ENCODE measurements at regions not wholly inside any gene's neighbourhood (a gene's known extent, or its start where the extent isn't known, plus 50 kb on each side); places are given as distances from the start of the nearest gene placed in this dataset.

DNA sequence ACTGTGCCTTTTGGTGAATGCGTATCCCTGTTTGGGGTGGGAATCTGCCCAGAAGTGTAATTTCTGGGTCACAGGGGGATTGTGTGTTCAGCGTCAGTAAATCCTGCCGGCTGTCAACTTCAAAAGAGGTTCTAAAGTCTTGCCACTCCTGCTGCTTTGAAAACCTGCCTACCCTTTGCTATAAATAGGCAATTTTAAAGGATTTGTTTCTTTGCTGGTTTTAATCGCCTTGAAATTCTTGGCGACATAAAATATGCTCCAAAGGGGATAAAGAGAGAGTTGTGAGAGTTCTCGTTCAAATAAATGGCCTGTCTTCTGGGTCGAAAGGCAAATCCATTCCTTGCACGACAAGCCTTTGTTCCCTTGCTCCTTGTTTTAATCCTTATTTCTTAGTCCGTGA is 143.4 kb downstream of the IRF8 start:
- DNase-seq = no peak

DNA sequence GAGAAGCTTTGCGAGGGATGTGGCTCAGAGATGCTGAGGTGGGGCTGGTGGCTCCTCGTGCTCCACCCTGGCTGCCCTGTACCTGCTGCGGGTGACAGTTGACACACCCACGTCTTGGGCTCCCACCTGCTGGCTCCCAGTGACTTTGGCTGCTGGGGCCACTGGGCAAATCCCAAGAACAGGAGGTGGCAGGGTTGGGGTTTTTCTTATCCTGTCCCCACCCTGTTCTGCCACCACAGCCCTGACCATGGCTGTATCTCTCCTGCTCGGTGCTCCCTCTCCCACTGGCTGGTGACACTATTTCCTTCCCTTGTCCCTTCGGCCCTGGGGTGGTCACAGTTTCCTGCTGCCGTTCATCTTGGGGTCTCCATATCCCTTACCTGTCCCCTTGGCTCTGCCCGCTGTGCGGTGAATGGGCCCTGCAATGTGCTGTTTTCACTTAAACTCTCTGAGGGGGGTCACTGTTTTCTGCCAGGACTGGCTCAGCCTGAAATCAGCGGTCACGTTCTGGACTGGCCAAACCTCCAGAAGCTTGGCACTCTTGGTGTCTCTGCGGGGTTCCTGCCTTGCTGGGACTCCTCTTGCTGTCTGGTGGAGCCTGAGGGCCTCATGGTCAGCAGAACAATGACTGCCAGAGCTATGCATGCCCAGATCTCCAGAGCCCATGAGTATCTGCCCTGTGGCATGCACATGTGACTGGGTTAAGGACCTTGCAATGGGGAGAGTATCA is 144.2 kb downstream of the IRF8 start:
- no peak for DNase-seq

DNA sequence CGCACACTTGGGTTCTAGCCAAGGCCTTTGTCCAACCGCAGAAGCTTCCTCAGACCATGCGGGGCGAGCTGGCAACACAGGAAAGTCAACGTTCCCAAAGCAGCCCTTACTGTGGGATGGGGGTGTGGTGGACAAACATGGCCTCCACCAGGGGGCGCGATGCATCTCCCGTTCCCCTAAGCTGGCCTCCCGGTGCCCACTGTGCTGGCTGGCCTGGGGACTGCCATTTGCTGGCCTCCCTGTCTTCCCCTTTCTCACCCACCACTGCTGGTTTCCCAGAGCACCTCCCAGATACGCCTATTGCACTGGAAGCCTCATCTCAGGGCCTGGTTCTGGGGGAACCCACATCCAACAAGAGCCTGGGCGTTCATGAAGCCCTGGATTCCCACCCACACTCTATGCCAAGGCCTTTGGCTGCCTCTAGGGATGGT is 145.3 kb downstream of the IRF8 start:
- DNase-seq = peak; percentile 35

DNA sequence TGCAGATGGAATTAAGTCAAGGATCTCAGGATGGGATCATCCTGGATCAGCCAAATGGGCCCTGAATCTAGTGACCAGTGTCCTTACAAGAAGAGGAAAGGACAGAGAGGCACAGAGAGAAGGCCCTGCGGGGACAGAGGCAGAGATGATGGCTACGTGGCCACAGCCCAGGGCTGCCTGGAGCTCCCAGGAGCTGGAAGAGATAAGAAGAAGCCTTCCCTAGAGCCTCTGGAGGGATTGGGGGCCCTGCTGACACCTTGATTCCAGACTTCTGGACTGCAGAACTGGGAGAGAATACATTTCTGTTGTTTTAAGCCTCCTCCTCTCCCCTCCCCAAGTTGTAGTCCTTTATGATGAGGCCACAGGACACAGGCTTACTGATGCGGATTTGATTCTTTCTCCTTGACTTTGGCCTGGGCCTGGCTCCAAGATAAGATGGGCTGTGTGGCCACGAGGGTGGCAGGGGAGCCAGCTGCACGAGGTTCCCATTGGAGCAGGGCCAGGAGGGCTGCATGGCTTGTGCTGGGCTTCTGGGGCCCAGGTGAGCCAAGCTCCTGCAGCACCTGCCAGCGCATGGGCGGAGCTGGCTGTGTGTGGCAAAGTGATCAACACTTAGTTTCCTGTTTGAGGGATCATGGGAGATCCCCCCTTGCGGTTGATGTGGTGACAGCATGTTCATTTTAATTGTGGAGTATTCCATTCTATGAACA is 146.1 kb downstream of the IRF8 start:
- DNase-seq = no peak

DNA sequence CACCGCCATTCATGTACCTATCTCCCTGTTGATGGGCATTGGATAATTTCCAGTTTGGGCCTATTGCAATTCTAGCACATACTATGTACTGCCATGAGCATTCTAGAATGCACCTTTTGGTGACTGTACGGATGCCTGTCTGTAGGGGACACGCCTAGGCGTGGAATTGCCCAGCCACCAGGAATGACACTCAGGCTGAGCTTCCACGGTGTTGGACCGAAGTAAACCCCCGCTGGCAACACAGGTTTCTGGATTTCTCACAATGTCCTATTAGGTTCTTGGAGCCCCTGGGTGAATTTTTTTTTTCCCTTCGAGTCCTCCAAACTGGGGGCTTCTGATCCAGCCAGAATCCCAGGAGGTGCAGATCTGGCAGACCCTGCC is 146.6 kb downstream of the IRF8 start:
- DNase-seq = no peak

DNA sequence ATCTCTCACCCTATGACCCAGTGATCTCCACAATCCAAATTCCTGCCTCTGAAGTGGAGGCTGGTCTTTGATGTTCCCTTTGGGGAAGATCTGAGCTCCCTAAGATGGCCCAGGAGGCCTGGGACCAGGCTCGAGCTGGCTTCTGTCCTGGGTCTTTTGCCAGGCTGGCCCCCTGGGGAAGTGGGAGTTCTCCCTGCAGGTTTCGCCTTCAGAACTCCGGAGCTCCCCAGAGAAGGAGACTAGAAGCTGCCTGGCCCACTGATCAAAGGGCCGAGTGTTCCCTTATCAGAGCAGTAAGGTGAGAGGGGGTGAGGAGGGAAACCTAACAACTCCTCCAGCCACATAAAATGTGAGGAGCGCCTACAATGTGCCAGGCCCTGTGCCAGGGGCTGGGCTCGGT is 147.1 kb downstream of the IRF8 start:
- no peak for DNase-seq

DNA sequence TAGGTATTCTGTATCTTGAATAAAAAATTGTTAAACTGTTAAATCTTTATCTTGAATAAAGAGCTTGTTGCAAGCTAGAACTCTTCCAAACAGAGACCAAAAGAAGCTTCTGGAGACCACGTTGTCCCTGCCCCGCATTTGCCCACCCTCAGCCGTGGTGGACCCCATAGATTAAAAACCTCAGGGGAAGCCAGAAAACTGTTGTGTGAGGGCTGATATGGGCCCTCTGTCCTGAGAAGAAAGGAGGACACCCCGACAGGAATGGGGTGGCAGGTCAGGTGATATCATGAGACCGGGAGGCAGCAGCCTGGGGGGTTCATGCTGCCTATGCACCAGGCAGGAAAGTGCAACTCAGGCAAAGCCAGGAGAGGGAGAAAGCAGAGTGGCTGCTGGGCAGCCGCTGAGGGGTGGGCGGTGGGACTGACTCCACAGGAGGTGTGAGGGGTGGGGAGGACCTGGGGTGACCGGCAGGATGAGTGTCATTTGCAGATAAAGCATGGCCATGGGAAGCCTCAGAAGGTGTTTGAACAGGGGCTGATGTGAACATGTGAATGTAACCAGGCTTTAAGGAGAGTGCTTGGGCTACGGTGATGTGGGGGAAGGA is 147.8 kb downstream of the IRF8 start:
- DNase-seq = no peak

DNA sequence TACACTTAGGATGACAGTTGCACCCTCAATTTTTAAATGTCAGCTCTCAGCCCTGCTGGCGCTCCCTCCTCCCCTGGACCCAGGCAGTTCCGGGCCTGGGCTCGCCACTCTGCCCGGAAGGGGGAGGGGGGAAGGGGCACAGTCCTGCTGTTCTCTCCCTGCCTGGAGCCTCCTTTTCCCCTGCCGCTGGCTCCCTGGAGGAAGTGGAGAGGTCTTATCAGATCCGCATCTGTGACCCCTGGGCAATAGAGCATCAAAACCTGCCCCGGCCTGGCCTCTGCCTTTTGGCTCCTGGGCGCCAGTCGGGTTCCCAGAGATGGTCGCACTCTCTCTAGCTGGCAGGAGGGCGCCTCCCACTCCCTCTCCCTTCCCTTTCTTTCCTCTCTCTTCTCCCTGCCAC is 149.3 kb downstream of the IRF8 start:
- DNase-seq = no peak

DNA sequence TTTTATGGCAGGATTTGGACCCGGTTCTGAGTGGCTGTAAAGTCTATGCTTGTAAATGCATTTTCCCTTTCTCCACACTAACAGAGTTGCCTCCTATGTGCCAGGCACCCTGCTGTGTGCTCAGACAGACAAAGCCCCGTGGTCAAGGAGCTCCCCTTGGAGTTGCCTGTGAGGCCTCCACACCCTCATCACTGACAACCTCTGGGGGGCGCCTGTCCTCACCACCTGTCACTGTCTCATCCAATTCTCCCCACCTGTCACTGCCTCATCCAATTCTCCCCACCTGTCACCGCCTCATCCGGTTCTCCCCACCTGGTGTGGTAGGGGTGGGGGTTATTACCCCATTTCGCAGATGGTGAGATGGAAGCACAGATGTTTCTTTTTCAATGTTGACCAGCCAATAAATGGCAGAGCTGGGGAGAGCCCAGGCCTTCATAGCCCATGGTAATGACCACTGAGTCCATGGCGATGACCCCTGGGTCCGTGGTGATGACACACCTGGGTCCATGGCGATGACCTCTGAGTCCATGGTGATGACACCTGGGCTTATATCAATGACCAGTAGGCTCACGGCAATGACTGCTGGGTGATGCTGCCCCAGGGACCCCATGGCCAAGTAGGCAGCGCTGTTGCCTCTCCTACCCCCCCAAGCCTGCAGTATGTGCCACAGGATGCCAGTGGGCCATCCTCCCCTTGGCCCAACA is 150.1 kb downstream of the IRF8 start:
- no peak for DNase-seq

DNA sequence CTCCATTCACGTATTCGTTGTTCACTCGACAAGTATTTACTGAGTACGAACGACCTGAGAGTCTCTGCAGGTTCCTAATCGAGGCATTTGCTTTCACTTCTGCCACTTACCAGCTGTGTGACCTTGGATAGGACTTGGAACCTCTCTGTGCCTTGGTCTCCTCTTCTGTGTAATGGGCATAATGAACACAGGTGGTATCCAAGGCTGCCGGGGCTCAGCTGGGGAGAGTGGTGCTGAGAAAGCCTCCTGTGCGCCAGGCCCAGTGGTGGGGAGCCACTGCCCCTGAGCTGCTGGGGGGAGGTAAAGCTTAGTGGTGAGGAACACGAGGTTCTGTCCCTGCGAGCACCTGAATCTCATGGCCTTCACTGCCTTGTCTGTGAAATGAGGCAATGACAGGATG is 150.7 kb downstream of the IRF8 start:
- no peak for DNase-seq

DNA sequence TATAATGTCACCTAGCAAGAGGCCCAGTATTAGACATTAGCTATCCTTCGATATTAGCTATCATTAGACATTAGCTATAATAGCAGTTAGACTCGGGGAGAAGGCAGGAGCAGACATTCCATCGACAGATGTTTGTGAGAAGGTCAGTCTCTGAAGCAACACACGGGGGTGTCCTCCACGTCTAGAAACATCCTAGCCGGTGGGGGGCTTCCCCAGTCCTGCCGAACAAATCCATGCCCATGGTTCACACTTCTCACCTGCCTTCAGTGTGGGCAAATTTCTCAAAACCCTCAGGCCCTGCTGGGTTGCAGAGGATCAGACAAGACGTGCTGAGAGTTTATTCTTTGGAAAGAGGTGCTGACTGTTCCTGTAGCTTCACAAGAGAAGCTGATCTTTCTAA is 151.1 kb downstream of the IRF8 start:
- no peak for DNase-seq

DNA sequence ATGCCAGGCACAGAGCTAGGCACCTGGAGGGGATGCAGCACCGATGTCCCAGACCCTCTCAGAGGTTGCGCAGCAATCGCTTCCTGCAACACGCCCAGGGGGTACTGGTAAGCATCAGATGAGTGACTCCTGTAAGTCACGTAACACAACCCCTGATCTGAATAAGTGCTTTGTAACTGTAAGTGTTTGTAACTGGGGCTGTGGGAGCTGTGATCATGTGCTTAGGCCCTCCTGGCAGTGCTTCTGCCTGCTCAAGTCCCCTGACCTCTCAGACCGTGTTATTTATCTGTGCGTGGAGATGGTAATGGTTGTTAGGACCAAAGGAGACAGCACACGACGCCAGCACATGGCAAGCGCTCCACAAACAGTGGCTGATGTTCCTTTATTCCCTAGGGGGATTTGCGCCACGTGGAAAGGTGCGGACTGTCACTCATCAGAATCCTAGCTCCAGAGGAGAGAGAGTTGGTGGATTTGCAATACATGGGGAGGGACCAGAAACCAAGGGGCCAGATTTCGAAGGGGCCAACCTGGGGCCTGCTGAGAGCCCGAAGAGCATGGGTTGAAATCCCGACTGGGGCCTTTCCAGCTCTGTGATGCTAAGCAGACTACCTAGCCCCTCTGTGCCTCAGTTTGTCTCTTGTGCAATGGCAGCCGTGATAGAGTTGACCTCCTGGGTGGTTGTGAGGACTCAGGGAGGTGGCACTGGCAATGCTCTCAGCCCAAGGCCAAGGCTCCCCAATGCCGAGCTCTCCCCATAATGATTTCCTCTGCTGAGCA is 151.8 kb downstream of the IRF8 start:
- DNase-seq = no peak

DNA sequence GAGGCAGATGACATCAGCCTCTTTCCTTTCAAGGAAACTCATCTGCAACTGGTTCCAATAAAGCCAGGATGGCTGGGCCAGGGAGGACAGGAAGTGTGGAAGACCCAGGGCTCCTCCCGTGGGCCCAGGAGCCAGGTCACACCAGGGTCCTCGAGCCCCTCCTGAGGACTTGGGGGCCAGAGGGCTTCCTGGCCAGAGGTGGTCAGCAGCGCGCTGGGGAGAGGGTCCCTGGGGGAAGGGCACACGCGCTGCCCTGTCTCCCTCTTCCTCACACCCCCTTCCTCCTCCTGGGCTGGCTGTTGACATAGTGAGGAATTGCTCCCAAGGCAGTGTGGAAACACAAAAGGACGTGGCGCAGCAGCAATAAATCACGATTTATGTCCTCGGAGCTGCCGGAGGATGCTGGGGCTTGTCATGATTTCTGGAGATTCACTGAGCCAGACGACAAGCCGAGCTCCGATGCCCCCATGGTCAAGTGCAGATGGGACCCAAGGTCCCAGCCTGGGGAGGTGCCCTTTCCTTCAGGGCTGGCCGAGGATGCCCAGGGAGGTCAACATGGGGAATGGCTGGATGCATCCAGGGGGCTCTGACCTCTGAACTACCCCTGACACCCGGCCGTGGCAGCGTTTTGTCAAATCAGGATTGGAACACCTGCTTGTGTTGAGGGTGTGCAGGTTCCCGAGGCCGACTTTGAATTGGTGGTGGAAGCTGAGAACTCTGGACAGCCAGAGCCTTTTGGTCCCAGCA is 152.6 kb downstream of the IRF8 start:
- peak; percentile 21 for DNase-seq

DNA sequence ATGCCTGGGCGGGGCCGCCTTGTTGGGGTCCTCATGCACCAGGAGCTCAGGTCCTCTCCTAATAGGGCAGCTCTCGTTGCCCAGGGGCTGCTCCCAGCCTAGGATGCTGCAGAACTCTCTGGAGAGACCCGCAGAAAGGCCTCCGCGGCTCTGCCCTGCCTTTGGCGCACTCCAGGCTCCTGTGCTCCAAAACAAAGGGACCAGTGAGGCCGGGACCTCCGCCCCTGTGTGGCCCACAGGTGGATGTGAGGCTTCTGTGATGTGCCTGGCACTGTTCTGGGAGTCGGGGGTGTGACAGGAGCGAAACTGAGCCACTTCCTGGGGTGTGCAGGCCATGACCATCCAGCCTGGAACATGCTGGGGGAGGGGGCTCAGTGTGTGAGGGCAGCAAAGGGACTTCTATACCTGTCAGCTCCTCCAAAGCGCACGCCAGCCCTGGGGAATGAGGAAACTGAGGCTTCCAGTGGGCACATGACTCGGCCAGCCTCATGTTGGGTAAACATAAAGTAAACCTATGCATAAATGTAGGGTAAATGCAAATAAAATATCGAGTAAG is 153.2 kb downstream of the IRF8 start:
- DNase-seq = no peak

DNA sequence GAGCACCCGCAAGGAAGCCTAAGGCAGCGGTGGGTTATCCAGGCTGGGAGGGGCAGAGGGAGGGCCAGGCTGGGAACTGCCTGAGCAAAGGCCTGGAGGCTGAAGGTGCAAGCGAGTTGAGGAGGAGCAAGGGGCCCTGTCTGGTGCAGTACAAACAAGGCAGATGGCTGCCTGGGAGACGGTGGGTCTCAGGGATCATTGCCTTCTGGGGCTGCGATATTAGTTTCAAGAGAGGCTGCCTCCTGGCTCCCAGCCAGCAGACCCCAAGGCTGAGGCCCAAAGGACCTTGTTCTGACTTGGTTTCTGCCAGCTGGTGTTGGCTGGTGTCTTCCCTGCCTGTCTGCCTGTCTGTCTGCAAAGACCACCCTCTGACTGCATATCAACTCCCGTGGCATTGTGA is 154.0 kb downstream of the IRF8 start:
- DNase-seq = no peak

DNA sequence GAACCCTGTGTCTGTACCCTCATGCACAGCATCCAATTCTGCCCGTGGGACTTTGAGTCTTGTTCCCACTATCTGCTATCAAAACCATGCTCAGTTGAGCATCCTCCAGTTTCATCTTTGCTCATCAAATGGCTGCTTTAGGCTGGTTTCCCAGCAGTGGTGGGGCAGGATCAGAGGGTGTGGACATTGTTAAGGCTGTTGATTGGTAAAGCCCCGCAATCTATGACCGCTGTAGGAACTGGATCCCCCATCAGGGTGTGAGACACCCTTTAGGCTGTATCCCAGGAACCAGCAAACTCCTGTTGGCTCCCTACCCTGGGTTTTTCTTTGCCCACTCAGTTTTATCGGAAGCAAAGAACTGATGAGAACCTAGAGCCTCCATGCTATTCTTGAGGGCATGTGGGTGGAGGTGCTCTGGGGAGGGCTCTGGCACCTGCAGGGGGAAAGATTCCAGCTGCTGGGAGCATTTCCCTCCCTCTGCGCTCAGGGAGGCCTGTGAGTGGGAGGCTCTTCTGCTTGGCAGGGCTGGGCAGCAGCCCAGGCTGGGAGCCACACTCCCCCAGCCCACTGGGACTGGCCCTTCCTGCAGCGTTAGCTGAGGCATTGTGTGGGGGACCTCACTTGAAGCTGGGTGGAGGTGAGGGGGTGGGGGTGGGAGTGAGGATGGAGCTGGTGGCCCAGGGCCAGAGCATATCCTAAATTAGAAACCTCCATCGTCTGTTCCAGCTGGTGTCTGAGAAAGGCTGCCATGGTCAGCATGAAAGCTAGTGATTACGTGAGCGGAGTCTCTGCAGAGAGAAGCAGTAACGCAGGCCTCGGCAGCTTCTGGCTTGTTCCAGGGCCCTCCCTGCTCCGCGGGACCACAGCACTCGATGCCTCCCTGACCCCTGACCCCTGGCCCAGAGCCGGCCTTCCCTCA is 160.6 kb downstream of the IRF8 start:
- no peak for DNase-seq

DNA sequence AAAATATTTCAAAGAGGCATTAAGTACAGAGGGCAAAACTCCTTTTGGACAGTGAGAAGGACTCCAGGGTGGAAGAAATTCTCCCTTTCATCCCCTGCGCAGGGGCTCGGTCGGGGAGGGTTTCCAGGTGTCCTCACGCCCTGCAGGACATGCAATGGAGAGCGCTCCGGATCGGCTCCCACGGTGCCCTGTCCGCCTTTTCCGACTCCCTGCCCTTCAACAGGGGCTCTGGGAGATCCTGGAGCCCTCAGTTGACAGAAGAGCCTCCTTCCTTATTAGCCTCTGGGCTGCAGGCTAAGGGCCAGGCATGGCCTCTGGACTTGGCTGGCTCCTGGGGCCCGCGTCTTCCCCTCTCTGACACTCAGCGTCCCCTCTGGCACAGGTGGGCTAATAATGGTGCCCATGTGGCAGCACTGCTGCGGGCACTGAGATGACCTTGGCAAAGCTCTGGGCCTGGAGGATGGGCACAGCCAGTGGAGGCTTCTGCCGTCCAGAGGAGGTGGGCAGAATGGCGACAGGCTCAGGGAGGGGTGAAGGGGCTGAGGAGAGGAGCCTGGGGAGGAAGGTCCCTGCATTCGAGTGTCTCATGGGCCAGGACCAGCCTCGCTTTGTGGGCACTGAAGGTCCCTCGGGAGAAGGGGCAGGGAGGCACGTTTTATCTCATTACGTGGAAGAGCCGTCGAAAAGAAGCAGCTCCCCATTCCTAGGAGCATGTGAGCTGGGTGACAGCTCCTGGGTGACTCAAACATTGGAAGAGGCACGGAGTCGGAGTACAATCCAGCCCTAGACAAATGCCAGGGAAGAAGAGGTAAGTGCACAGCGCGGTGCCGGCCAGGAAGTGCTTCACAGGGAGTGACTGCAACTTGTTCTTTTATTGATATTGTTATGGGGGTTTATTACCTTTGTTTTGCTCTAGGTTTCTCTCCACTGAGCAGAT is 161.7 kb downstream of the IRF8 start:
- DNase-seq = no peak

DNA sequence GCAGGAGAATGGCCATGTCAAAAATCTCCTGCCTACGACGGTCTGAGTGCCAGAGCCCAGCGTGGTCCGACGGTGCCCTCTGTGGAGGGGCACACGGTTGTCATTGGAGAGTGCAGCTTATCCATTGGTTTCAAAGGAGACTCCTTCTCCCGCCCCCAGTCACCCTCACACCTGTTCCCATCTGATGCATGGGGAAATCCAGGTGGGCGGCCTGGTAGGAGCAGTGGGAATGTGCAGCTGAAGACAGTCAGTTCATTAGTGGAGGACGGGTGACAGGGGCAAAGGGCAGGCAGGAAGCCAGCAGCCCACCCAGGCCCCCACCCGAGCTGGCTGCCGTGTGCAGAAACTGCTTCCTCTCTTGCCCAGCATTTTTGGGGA is 162.3 kb downstream of the IRF8 start:
- no peak for DNase-seq

DNA sequence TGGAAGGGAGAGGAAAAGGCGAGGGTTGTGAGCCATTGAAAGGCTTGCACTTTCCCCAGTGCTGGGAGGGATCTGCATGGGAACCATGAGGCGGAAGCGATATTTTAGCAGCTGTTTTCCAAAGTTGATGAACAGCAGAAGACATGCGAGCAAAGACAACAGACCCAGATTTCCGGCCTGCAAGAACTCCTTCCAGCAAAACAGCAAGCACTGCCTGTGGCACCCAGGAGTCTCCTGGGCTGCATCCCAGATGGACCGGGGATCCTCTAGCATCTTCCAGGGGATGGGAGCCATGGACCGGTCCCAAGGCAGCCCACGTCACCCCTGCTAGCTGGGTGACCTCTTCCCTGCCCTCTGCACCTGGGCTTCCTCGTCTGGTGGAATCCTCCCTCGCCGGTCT is 162.8 kb downstream of the IRF8 start:
- DNase-seq = no peak

Data from fibroblast of skin of right biceps (primary cell).